Type B pancreatic cell (in vitro differentiated cells): ENCODE measurements at regions not wholly inside any gene's neighbourhood (a gene's known extent, or its start where the extent isn't known, plus 50 kb on each side); places are given as distances from the start of the nearest gene placed in this dataset.

ENCODE experiments used
- DNase-seq: peaks from one replicate; pipeline ENCODE4 v3.0.0; 2021; ENCODE audit warnings: mixed read lengths; ENCODE audit not compliant: unreplicated experiment; ENCODE audit errors: extremely low spot score
- H3K27ac Mint-ChIP-seq: 2 replicates; pipeline ENCODE4 v1.8.0; 2021; ENCODE audit warnings: mild to moderate bottlenecking, mixed read lengths
- H3K27me3 Mint-ChIP-seq: 2 replicates; pipeline ENCODE4 v1.8.0; 2021; ENCODE audit warnings: mixed read lengths
- H3K36me3 Mint-ChIP-seq: 2 replicates; pipeline ENCODE4 v1.8.0; 2021; ENCODE audit warnings: mixed read lengths
- H3K4me1 Mint-ChIP-seq: one replicate; pipeline ENCODE4 v1.8.0; 2021; ENCODE audit warnings: mixed read lengths; ENCODE audit not compliant: unreplicated experiment
- H3K4me3 Mint-ChIP-seq: 2 replicates; pipeline ENCODE4 v1.8.0; 2021; ENCODE audit warnings: mild to moderate bottlenecking, mixed read lengths
- H3K9me3 Mint-ChIP-seq: 2 replicates; pipeline ENCODE4 v1.8.0; 2021; ENCODE audit warnings: mixed read lengths
- CTCF ChIP-seq: fragments of 200-600 bp; sonication (generic); conservative IDR thresholded peaks from 2 replicates; pipeline ENCODE4 v1.5.0; 2021; ENCODE audit warnings: antibody characterized with exemption, mild to moderate bottlenecking

GRCh38 chr6:119895626-119896025 is 546.1 kb upstream of the MAN1A1 start:
- Mint-ChIP-seq H3K36me3 (no peaks in the 10 kb centered on the region), H3K27ac (no peak overlapping the region), H3K4me1 (peaks cover 4% of the 10 kb centered on the region), H3K27me3 (no peaks in the 10 kb centered on the region), H3K9me3 (no peaks in the 10 kb centered on the region), H3K4me3 (no peak overlapping the region)
- TF ChIP-seq CTCF, result no peak
- DNase-seq, result no peak

- H3K27ac Mint-ChIP-seq, result no peak overlapping the region
- peaks cover 4% of the 10 kb centered on the region for H3K4me1 Mint-ChIP-seq
- no peak for DNase-seq
- no peak for TF ChIP-seq CTCF
- no peaks in the 10 kb centered on the region for H3K36me3 Mint-ChIP-seq
- no peak overlapping the region for H3K4me3 Mint-ChIP-seq
- H3K27me3 Mint-ChIP-seq, result no peaks in the 10 kb centered on the region
- no peaks in the 10 kb centered on the region for H3K9me3 Mint-ChIP-seq
Measured at GRCh38 chr6:119894811-119895210, 545.2 kb upstream of the MAN1A1 start.

DNA sequence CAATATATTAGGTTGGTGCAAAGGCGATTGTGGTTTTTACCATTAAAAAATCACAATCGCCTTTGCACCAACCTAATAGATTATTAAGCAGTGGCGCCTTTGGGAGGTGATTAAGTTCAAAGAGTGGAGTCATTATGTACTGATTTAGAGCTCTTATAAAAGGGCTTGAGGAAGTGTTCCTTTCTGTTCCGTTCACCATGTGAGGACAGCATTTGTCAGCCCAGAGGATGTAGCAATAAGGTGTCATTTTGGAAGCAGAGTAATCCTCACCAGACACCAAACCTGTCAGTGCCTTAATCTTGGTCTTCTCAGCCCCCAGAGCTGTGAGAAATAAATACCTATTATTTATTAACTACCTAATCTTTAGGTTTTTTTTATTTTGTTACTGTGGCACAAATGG is 542.1 kb upstream of the MAN1A1 start:
- Mint-ChIP-seq H3K27me3 (no peaks in the 10 kb centered on the region), H3K9me3 (no peaks in the 10 kb centered on the region), H3K36me3 (no peaks in the 10 kb centered on the region), H3K4me3 (no peak overlapping the region), H3K27ac (no peak overlapping the region), H3K4me1 (no peaks in the 10 kb centered on the region)
- DNase-seq, result no peak
- no peak for TF ChIP-seq CTCF

- no peak for DNase-seq
- Mint-ChIP-seq H3K9me3 (no peaks in the 10 kb centered on the region), H3K36me3 (no peaks in the 10 kb centered on the region), H3K4me1 (no peaks in the 10 kb centered on the region), H3K27ac (no peak overlapping the region), H3K4me3 (no peak overlapping the region), H3K27me3 (no peaks in the 10 kb centered on the region)
- no peak for TF ChIP-seq CTCF
Measured at GRCh38 chr6:119891206-119891605, 541.6 kb upstream of the MAN1A1 start.

DNA sequence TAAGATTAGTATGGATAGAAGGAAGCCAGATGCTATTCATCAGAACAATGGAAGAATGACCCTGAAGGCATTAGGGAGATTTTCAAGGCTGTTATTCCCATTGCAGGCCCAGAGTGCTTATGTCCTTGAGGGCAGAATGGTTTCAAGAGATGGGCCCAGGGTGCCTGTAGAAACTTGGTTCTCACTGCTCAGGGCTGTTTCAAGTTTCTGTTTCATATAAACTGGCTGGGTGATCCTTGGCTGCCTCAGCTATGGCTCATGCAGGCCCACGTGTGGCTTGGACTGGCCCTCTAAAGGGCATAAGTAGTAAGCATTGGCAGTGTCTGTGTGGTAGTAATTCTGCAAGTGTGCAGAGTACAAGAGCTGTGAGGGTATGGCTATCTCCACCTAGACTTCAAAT is 540.9 kb upstream of the MAN1A1 start:
- DNase-seq, result no peak
- no peak overlapping the region for H3K4me3 Mint-ChIP-seq
- no peaks in the 10 kb centered on the region for H3K4me1 Mint-ChIP-seq
- H3K27me3 Mint-ChIP-seq, result no peaks in the 10 kb centered on the region
- H3K9me3 Mint-ChIP-seq, result no peaks in the 10 kb centered on the region
- no peaks in the 10 kb centered on the region for H3K36me3 Mint-ChIP-seq
- H3K27ac Mint-ChIP-seq, result no peak overlapping the region
- TF ChIP-seq CTCF, result no peak

DNA sequence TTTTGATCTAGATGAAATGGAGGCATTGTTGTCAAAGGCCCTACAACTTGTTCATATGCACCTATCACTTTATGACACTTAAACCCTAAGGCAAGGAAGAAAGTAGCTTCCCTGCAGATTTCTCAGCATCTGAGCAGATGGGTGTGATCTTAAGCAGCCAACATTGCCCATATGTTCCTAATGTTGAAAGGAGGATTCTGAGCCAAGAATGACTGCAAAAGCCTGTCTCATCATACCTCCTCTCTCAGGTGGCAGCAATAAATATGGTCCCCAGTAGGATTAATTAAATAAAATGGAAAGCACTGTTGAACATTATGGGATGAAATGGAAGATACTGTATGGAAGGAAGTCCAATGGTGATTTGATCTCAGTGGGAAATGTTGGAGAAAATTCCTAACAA is 538.1 kb upstream of the MAN1A1 start:
- Mint-ChIP-seq H3K4me3 (no peak overlapping the region), H3K27ac (no peak overlapping the region), H3K27me3 (no peaks in the 10 kb centered on the region), H3K36me3 (no peaks in the 10 kb centered on the region), H3K9me3 (no peaks in the 10 kb centered on the region), H3K4me1 (no peaks in the 10 kb centered on the region)
- TF ChIP-seq CTCF, result no peak
- DNase-seq, result no peak
